ENCODE measurements at regions not wholly inside any gene's neighbourhood (a gene's known extent, or its start where the extent isn't known, plus 50 kb on each side); places are given as distances from the start of the nearest gene placed in this dataset.
A peak's percentile ranks its signal among the peaks of the same experiment; 100 is the strongest.
"Not testable (repeated sequence)": the region's sequence is repeated elsewhere in the genome, so short reads cannot be mapped to it uniquely, and the experiment has no call there.

GRCh38 chr18:75984853-75985252, 510.2 kb downstream of the ZNF516 start:
- Histone ChIP-seq H3K27me3 (ENCODE audit: control insufficient read depth in 1 of 2, insufficient read depth in 2 of 2, low read length in 2 of 2) (no peaks in the 10 kb centered on the region), H3K4me3 (ENCODE audit: low read depth in 1 of 2, low read length in 2 of 2) (no peak overlapping the region), H3K9ac (ENCODE audit: low read length) (no peak overlapping the region), H3K27ac (ENCODE audit: low read depth, low read length) (no peak overlapping the region), H3K9me3 (ENCODE audit: low read length) (no peaks in the 10 kb centered on the region), H3K36me3 (ENCODE audit: insufficient read depth, low read length) (no peaks in the 10 kb centered on the region), H3K4me1 (ENCODE audit: insufficient read depth, low read length) (no peaks in the 10 kb centered on the region)

- Histone ChIP-seq H3K27ac (ENCODE audit: low read depth, low read length) (no peak overlapping the region), H3K9me3 (ENCODE audit: low read length) (no peaks in the 10 kb centered on the region), H3K36me3 (ENCODE audit: insufficient read depth, low read length) (no peaks in the 10 kb centered on the region), H3K4me3 (ENCODE audit: low read depth in 1 of 2, low read length in 2 of 2) (no peak overlapping the region), H3K4me1 (ENCODE audit: insufficient read depth, low read length) (no peaks in the 10 kb centered on the region), H3K27me3 (ENCODE audit: control insufficient read depth in 1 of 2, insufficient read depth in 2 of 2, low read length in 2 of 2) (no peaks in the 10 kb centered on the region), H3K9ac (ENCODE audit: low read length) (no peak overlapping the region)
Measured at GRCh38 chr18:75981102-75981501, 513.9 kb downstream of the ZNF516 start.

GRCh38 chr18:75977081-75977480, 518.0 kb downstream of the ZNF516 start:
- Histone ChIP-seq H3K4me1 (ENCODE audit: insufficient read depth, low read length) (no peaks in the 10 kb centered on the region), H3K27ac (ENCODE audit: low read depth, low read length) (no peak overlapping the region), H3K4me3 (ENCODE audit: low read depth in 1 of 2, low read length in 2 of 2) (peak overlapping the region in 1 of 2 donors; percentile 12), H3K36me3 (ENCODE audit: insufficient read depth, low read length) (no peaks in the 10 kb centered on the region), H3K9me3 (ENCODE audit: low read length) (no peaks in the 10 kb centered on the region), H3K9ac (ENCODE audit: low read length) (no peak overlapping the region), H3K27me3 (ENCODE audit: control insufficient read depth in 1 of 2, insufficient read depth in 2 of 2, low read length in 2 of 2) (no peaks in the 10 kb centered on the region)

GRCh38 chr18:75970212-75970611, 524.8 kb downstream of the ZNF516 start:
- H3K27ac ChIP-seq (ENCODE audit: low read depth, low read length) = no peak overlapping the region
- H3K36me3 ChIP-seq (ENCODE audit: insufficient read depth, low read length) = no peaks in the 10 kb centered on the region
- no peaks in the 10 kb centered on the region for H3K27me3 ChIP-seq (ENCODE audit: control insufficient read depth in 1 of 2, insufficient read depth in 2 of 2, low read length in 2 of 2)
- H3K9me3 ChIP-seq (ENCODE audit: low read length) = no peaks in the 10 kb centered on the region
- H3K9ac ChIP-seq (ENCODE audit: low read length) = no peak overlapping the region
- no peak overlapping the region for H3K4me3 ChIP-seq (ENCODE audit: low read depth in 1 of 2, low read length in 2 of 2)
- no peaks in the 10 kb centered on the region for H3K4me1 ChIP-seq (ENCODE audit: insufficient read depth, low read length)

GRCh38 chr18:75966431-75966830, 528.6 kb downstream of the ZNF516 start:
- H3K9ac ChIP-seq (ENCODE audit: low read length) = no peak overlapping the region

GRCh38 chr18:75962036-75962572, 532.9 kb downstream of the ZNF516 start:
- Histone ChIP-seq H3K4me3 (ENCODE audit: low read depth in 1 of 2, low read length in 2 of 2) (no peak overlapping the region), H3K36me3 (ENCODE audit: insufficient read depth, low read length) (no peaks in the 10 kb centered on the region), H3K9ac (ENCODE audit: low read length) (no peak overlapping the region), H3K27me3 (ENCODE audit: control insufficient read depth in 1 of 2, insufficient read depth in 2 of 2, low read length in 2 of 2) (no peaks in the 10 kb centered on the region), H3K27ac (ENCODE audit: low read depth, low read length) (no peak overlapping the region), H3K9me3 (ENCODE audit: low read length) (no peaks in the 10 kb centered on the region), H3K4me1 (ENCODE audit: insufficient read depth, low read length) (no peaks in the 10 kb centered on the region)

More at GRCh38 chr18:75966431-75966830, 528.6 kb downstream of the ZNF516 start:
- H3K4me1 ChIP-seq (ENCODE audit: insufficient read depth, low read length) = no peaks in the 10 kb centered on the region
- H3K4me3 ChIP-seq (ENCODE audit: low read depth in 1 of 2, low read length in 2 of 2) = no peak overlapping the region
- H3K27ac ChIP-seq (ENCODE audit: low read depth, low read length) = no peak overlapping the region
- no peaks in the 10 kb centered on the region for H3K36me3 ChIP-seq (ENCODE audit: insufficient read depth, low read length)
- H3K9me3 ChIP-seq (ENCODE audit: low read length) = no peaks in the 10 kb centered on the region
- H3K27me3 ChIP-seq (ENCODE audit: control insufficient read depth in 1 of 2, insufficient read depth in 2 of 2, low read length in 2 of 2) = no peaks in the 10 kb centered on the region

- not testable (repeated sequence) for H3K9me3 ChIP-seq (ENCODE audit: low read length); H3K27ac ChIP-seq (ENCODE audit: low read depth, low read length); H3K27me3 ChIP-seq (ENCODE audit: control insufficient read depth in 1 of 2, insufficient read depth in 2 of 2, low read length in 2 of 2); H3K36me3 ChIP-seq (ENCODE audit: insufficient read depth, low read length); H3K4me1 ChIP-seq (ENCODE audit: insufficient read depth, low read length); H3K9ac ChIP-seq (ENCODE audit: low read length); H3K4me3 ChIP-seq (ENCODE audit: low read depth in 1 of 2, low read length in 2 of 2)
Measured at GRCh38 chr18:75960356-75960755, 532.9 kb upstream of the SMIM21 start.

GRCh38 chr18:75959150-75959549, 531.6 kb upstream of the SMIM21 start:
- Histone ChIP-seq H3K27ac (ENCODE audit: low read depth, low read length) (no peak overlapping the region), H3K36me3 (ENCODE audit: insufficient read depth, low read length) (no peaks in the 10 kb centered on the region), H3K4me1 (ENCODE audit: insufficient read depth, low read length) (no peaks in the 10 kb centered on the region), H3K9ac (ENCODE audit: low read length) (no peak overlapping the region), H3K4me3 (ENCODE audit: low read depth in 1 of 2, low read length in 2 of 2) (no peak overlapping the region), H3K9me3 (ENCODE audit: low read length) (no peaks in the 10 kb centered on the region), H3K27me3 (ENCODE audit: control insufficient read depth in 1 of 2, insufficient read depth in 2 of 2, low read length in 2 of 2) (no peaks in the 10 kb centered on the region)

- no peak overlapping the region for H3K4me3 ChIP-seq (ENCODE audit: low read depth in 1 of 2, low read length in 2 of 2)
- H3K27me3 ChIP-seq (ENCODE audit: control insufficient read depth in 1 of 2, insufficient read depth in 2 of 2, low read length in 2 of 2) = no peaks in the 10 kb centered on the region
- H3K27ac ChIP-seq (ENCODE audit: low read depth, low read length) = no peak overlapping the region
- H3K36me3 ChIP-seq (ENCODE audit: insufficient read depth, low read length) = no peaks in the 10 kb centered on the region
- H3K4me1 ChIP-seq (ENCODE audit: insufficient read depth, low read length) = no peaks in the 10 kb centered on the region
- no peak overlapping the region for H3K9ac ChIP-seq (ENCODE audit: low read length)
- H3K9me3 ChIP-seq (ENCODE audit: low read length) = no peaks in the 10 kb centered on the region
Measured at GRCh38 chr18:75958683-75959082, 531.2 kb upstream of the SMIM21 start.

- Histone ChIP-seq H3K27ac (ENCODE audit: low read depth, low read length) (no peak overlapping the region), H3K36me3 (ENCODE audit: insufficient read depth, low read length) (no peaks in the 10 kb centered on the region), H3K27me3 (ENCODE audit: control insufficient read depth in 1 of 2, insufficient read depth in 2 of 2, low read length in 2 of 2) (no peaks in the 10 kb centered on the region), H3K4me3 (ENCODE audit: low read depth in 1 of 2, low read length in 2 of 2) (no peak overlapping the region), H3K4me1 (ENCODE audit: insufficient read depth, low read length) (no peaks in the 10 kb centered on the region), H3K9me3 (ENCODE audit: low read length) (peaks cover 8% of the 10 kb centered on the region), H3K9ac (ENCODE audit: low read length) (no peak overlapping the region)
Measured at GRCh38 chr18:75945265-75945933, 517.9 kb upstream of the SMIM21 start.

GRCh38 chr18:75937306-75937705, 509.8 kb upstream of the SMIM21 start:
- Histone ChIP-seq H3K27me3 (ENCODE audit: control insufficient read depth in 1 of 2, insufficient read depth in 2 of 2, low read length in 2 of 2) (no peaks in the 10 kb centered on the region), H3K27ac (ENCODE audit: low read depth, low read length) (no peak overlapping the region), H3K4me3 (ENCODE audit: low read depth in 1 of 2, low read length in 2 of 2) (no peak overlapping the region), H3K9me3 (ENCODE audit: low read length) (no peaks in the 10 kb centered on the region), H3K4me1 (ENCODE audit: insufficient read depth, low read length) (no peaks in the 10 kb centered on the region), H3K9ac (ENCODE audit: low read length) (no peak overlapping the region), H3K36me3 (ENCODE audit: insufficient read depth, low read length) (no peaks in the 10 kb centered on the region)

- Histone ChIP-seq H3K36me3 (ENCODE audit: insufficient read depth, low read length) (no peaks in the 10 kb centered on the region), H3K4me3 (ENCODE audit: low read depth in 1 of 2, low read length in 2 of 2) (no peak overlapping the region), H3K9ac (ENCODE audit: low read length) (no peak overlapping the region), H3K27ac (ENCODE audit: low read depth, low read length) (no peak overlapping the region), H3K4me1 (ENCODE audit: insufficient read depth, low read length) (no peaks in the 10 kb centered on the region), H3K27me3 (ENCODE audit: control insufficient read depth in 1 of 2, insufficient read depth in 2 of 2, low read length in 2 of 2) (no peaks in the 10 kb centered on the region), H3K9me3 (ENCODE audit: low read length) (no peaks in the 10 kb centered on the region)
Measured at GRCh38 chr18:75936862-75937261, 509.4 kb upstream of the SMIM21 start.
